K562 (cell line): ENCODE measurements at regions not wholly inside any gene's neighbourhood (a gene's known extent, or its start where the extent isn't known, plus 50 kb on each side); places are given as distances from the start of the nearest gene placed in this dataset.

ENCODE experiments used
- ATAC-seq: fragments of 200-7000 bp; cut with Tn5 transposase; 3 replicates; pipeline ENCODE4 v1.9.1; 2020; ENCODE audit warnings: moderate library complexity
- BruUV-seq: library from RNA; stranded (reverse); fragments of 400-500 nt; replicated peaks from 2 replicates; lab custom pipeline; 2021; lab: Mats Ljungman, UMichigan
- CTCF ChIA-PET: fragments of 300-600 bp; formaldehyde crosslinking; extraction: SDS; loops from one replicate; lab custom pipeline; 2021; ENCODE audit warnings: low intra/inter-chr PET ratio; lab: Yijun Ruan, JAX
- POLR2A ChIA-PET: fragments of 300-600, 350-650 bp; sonication (Branson Sonifier 250); formaldehyde crosslinking; extraction: SDS; loops from one replicate; lab custom pipeline; 2021; ENCODE audit warnings: antibody characterized with exemption, inconsistent platforms; lab: Yijun Ruan, JAX
- DNase-seq, 4 experiments: peaks; one replicate each; pipeline versions ENCODE4 v3.0.0 to v3.0.0-alpha.2; 2011 to 2018; ENCODE audit warnings: low spot score in 3 of 4, mixed read lengths in 3 of 4; ENCODE audit errors: extremely low read depth in 1 of 4
- FAIRE-seq: peaks from 2 replicates; lab custom pipeline; 2011; peaks lifted over from hg19 to GRCh38; lab: Jason Lieb, UNC
- H2AFZ ChIP-seq: 2 replicates; pipeline ENCODE4 v1.6.0; 2011; ENCODE audit warnings: low read depth, low read length, control low read depth, inconsistent platforms
- H3K27ac ChIP-seq: fragments of 200-600 bp; 3 replicates; pipeline ENCODE4 v1.8.0; 2011; ENCODE audit warnings: low read depth, mild to moderate bottlenecking, control low read depth, inconsistent platforms, low read length, moderate library complexity, mixed read lengths; ENCODE audit errors: extremely low read depth
- H3K27me3 ChIP-seq, 2 experiments: fragments of 300-600 bp in 1 of 2; 2 replicates in 1 of 2; 3 replicates in 1 of 2; pipeline versions ENCODE4 v1.6.0 to v1.8.0; 2011; ENCODE audit warnings: inconsistent platforms in 2 of 2, low read length in 2 of 2, mild to moderate bottlenecking in 1 of 2, mixed read lengths in 1 of 2, moderate library complexity in 1 of 2; ENCODE audit not compliant: control insufficient read depth in 2 of 2, insufficient read depth in 2 of 2
- H3K36me3 ChIP-seq: fragments of 300-600 bp; 3 replicates; pipeline ENCODE4 v1.8.0; 2011; ENCODE audit warnings: mild to moderate bottlenecking, low read length, inconsistent platforms; ENCODE audit not compliant: control insufficient read depth, insufficient read depth
- H3K4me1 ChIP-seq, 2 experiments: fragments of 200-600 bp in 1 of 2; replicated peaks in 1 of 2; 2 replicates in 1 of 2; 3 replicates in 1 of 2; pipeline versions ENCODE4 v1.5.1 to v1.8.0; 2011; ENCODE audit warnings: inconsistent platforms in 2 of 2, low read length in 2 of 2, mild to moderate bottlenecking in 1 of 2, mixed read lengths in 1 of 2, moderate library complexity in 1 of 2; ENCODE audit not compliant: control insufficient read depth in 2 of 2, insufficient read depth in 2 of 2
- H3K4me2 ChIP-seq: 2 replicates; pipeline ENCODE4 v1.6.1; 2011; ENCODE audit warnings: low read length, control low read depth, inconsistent platforms, mixed read lengths; ENCODE audit not compliant: insufficient read depth
- H3K4me3 ChIP-seq: fragments of 200-600 bp; sonication (generic), shearing (Covaris generic); 2 replicates; pipeline ENCODE4 v1.5.1; 2016; ENCODE audit warnings: control low read depth, inconsistent platforms
- H3K79me2 ChIP-seq: fragments of 200-600 bp; 3 replicates; pipeline ENCODE4 v1.8.0; 2011; ENCODE audit warnings: low read length, inconsistent platforms; ENCODE audit not compliant: control insufficient read depth, insufficient read depth
- H3K9ac ChIP-seq, 2 experiments: 2 replicates each; pipeline versions ENCODE4 v1.6.0 to v1.6.1; 2011; ENCODE audit warnings: low read depth in 2 of 2, low read length in 2 of 2, control low read depth in 1 of 2, inconsistent platforms in 1 of 2, mild to moderate bottlenecking in 1 of 2, mixed read lengths in 1 of 2; ENCODE audit not compliant: insufficient read depth in 1 of 2
- H3K9me1 ChIP-seq: one replicate; pipeline ENCODE4 v1.6.0; 2011; ENCODE audit warnings: inconsistent platforms, mild to moderate bottlenecking, low read length, moderate library complexity; ENCODE audit not compliant: control insufficient read depth, insufficient read depth
- H3K9me3 ChIP-seq: replicated peaks from 2 replicates; pipeline ENCODE4 v1.5.1; 2011; ENCODE audit warnings: low read depth, low read length, inconsistent platforms; ENCODE audit not compliant: control insufficient read depth, insufficient read depth
- H4K20me1 ChIP-seq: replicated peaks from 2 replicates; pipeline ENCODE4 v1.6.1; 2011; ENCODE audit warnings: low read length, inconsistent platforms, mixed read lengths; ENCODE audit not compliant: control insufficient read depth, insufficient read depth
- ARID1B ChIP-seq: fragments of 450-650 bp; IDR thresholded peaks from 2 replicates; pipeline ENCODE4 v1.6.1; 2016; ENCODE audit warnings: antibody characterized with exemption, mild to moderate bottlenecking, inconsistent platforms
- CXXC5 ChIP-seq: fragments of 250-450 bp; sonication (Bioruptor Pico); IDR thresholded peaks from 2 replicates; pipeline ENCODE4 v1.8.0; 2022; ENCODE audit warnings: inconsistent platforms, mild to moderate bottlenecking, moderate library complexity
- MCM5 ChIP-seq: fragments of 450-650 bp; IDR thresholded peaks from 2 replicates; pipeline ENCODE4 v1.6.1; 2016; ENCODE audit warnings: low read depth
- NFRKB ChIP-seq: fragments of 450-650 bp; IDR thresholded peaks from 2 replicates; pipeline ENCODE4 v1.6.1; 2016; ENCODE audit warnings: low read depth
- PRPF4 ChIP-seq: fragments of 200-400 bp; formaldehyde crosslinking; IDR thresholded peaks from one replicate; pipeline ENCODE4 v1.6.1; 2017; ENCODE audit warnings: low read length, low read depth, mild to moderate bottlenecking; ENCODE audit not compliant: insufficient read depth, poor library complexity, severe bottlenecking
- SMARCC2 ChIP-seq: fragments of 450-650 bp; IDR thresholded peaks from 2 replicates; pipeline ENCODE4 v1.6.1; 2017; ENCODE audit warnings: antibody characterized with exemption, moderate library complexity, mild to moderate bottlenecking, low read depth
- ZFP36 ChIP-seq: fragments of 150-350 bp; IDR thresholded peaks from 2 replicates; pipeline ENCODE4 v1.6.1; 2018; ENCODE audit warnings: low read length, low read depth; ENCODE audit not compliant: partially characterized antibody
- WGBS: fragments of 100-300 bp; shearing (Covaris generic); methylation state at CpG from one replicate; pipeline ENCODE4 v1.1.6; 2016; ENCODE audit warnings: low coverage, mixed read lengths; ENCODE audit not compliant: insufficient coverage; ENCODE audit errors: missing lambda C conversion rate; 5-methylcytosine and 5-hydroxymethylcytosine counted together
- in situ Hi-C: fragments of 300-500 bp; cut with MboI; formaldehyde crosslinking; loops from 4 replicates; pipeline ENCODE4 v1.15.0; 2018; ENCODE audit warnings: inconsistent platforms, mixed read lengths
- intact Hi-C: fragments of 100-400 bp; cut with micrococcal nuclease; formaldehyde crosslinking; loops from 2 replicates; pipeline ENCODE4 v1.14.2; 2022
- TF ChIP-seq, protein P1 (sequence below): fragments of 250-450 bp; sonication (Bioruptor Pico); IDR thresholded peaks from 2 replicates; pipeline ENCODE4 v1.8.0; 2021; ENCODE audit warnings: moderate library complexity, mild to moderate bottlenecking, inconsistent platforms

DNA sequence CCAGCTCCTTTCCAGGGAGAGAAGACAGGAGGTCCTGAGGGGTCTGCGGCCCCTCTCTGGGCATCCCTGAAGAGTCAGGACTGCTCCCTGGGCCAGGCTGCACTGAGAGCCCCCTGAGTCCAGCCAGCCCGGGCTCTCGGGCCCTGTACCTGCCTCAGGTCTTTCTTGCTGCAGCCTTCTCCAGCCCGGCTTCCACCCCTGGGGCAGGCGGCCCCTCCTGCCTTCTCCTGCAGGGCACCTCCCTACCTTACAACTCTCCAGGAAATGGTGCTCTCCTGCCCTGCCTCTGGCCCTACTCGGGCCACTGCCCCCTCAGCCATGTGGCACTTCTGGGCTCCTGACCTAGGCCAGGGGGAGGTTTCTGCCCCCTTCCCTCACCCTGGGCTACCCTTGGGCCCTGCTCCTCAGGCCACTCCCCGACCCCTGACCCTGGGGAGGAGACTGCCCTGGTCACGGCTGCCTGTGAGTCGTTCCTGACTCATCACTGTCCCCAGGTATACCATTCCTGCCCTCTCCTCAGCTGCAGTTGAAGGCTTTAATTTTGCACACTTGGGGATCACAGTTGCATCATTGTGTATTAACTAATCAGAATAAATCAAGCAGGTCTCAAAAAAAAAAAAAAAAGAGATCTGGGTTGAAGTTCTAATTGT is 251.1 kb downstream of the NXPE2 start:
- Histone ChIP-seq H3K4me1 (no peaks in the 10 kb centered on the region), H3K27me3 (no peaks in the 10 kb centered on the region), H3K79me2 (no peaks in the 10 kb centered on the region), H2AFZ (no peak overlapping the region), H3K27ac (no peak overlapping the region), H3K36me3 (no peaks in the 10 kb centered on the region), H3K4me3 (no peak overlapping the region), H3K9me1 (no peaks in the 10 kb centered on the region), H3K9ac (no peak overlapping the region), H4K20me1 (no peaks in the 10 kb centered on the region), H3K4me2 (no peak overlapping the region), H3K9me3 (no peaks in the 10 kb centered on the region)
- no peak for TF ChIP-seq PRPF4
- no peak for TF ChIP-seq ARID1B
- TF ChIP-seq NFRKB, result no peak
- TF ChIP-seq CXXC5, result no peak
- TF ChIP-seq SMARCC2, result no peak
- no peak for TF ChIP-seq MCM5
- no peak for DNase-seq
- ATAC-seq, result no peak
- no TSS peak for BruUV-seq
- intact Hi-C loops (no loop called here), in situ Hi-C loops (no loop called here)
- POLR2A ChIA-PET, result no interaction called here
- no peak for FAIRE-seq
- 0% methylated on average over 5 of the region's 9 CpGs for WGBS
- CTCF ChIA-PET, result no interaction called here

DNA sequence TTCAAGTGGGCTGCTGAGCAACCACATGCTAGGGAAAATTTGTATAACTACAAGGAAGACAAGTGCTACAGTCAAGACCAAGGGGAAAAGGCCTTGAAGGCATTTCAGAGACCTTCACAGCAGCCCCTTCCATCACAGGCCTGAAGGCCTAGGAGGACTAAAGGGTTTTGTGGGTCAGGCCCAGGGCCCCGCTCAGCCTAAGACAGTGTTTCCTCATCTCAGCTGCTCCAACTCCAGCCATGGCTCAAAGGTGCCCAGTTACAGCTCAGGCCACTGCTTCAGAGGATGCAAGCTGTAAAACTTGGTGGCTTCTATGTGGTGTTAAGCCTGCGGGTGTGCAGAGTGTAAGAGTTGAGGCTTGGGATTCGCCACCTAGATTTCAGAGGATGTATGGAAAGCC is 260.5 kb downstream of the NXPE2 start:
- 0% methylated on average over 3 of the region's 3 CpGs for WGBS
- CTCF ChIA-PET, result no interaction called here
- H2AFZ ChIP-seq, result no peak overlapping the region
- ATAC-seq, result no peak
- no peak overlapping the region for H3K9ac ChIP-seq
- H3K4me2 ChIP-seq, result no peak overlapping the region
- H3K4me1 ChIP-seq, result no peaks in the 10 kb centered on the region
- no peaks in the 10 kb centered on the region for H3K79me2 ChIP-seq
- no TSS peak for BruUV-seq
- intact Hi-C loops (no loop called here), in situ Hi-C loops (no loop called here)
- H3K27me3 ChIP-seq, result no peaks in the 10 kb centered on the region
- POLR2A ChIA-PET, result no interaction called here
- DNase-seq, result no peak
- TF ChIP-seq, protein P1, sequence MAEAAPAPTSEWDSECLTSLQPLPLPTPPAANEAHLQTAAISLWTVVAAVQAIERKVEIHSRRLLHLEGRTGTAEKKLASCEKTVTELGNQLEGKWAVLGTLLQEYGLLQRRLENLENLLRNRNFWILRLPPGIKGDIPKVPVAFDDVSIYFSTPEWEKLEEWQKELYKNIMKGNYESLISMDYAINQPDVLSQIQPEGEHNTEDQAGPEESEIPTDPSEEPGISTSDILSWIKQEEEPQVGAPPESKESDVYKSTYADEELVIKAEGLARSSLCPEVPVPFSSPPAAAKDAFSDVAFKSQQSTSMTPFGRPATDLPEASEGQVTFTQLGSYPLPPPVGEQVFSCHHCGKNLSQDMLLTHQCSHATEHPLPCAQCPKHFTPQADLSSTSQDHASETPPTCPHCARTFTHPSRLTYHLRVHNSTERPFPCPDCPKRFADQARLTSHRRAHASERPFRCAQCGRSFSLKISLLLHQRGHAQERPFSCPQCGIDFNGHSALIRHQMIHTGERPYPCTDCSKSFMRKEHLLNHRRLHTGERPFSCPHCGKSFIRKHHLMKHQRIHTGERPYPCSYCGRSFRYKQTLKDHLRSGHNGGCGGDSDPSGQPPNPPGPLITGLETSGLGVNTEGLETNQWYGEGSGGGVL (CRISPR knock-in tag), result no peak
- TF ChIP-seq ZFP36, result peak; percentile 53
- no peaks in the 10 kb centered on the region for H3K9me1 ChIP-seq
- no peak for FAIRE-seq
- no peaks in the 10 kb centered on the region for H3K9me3 ChIP-seq
- H3K4me3 ChIP-seq, result no peak overlapping the region
- H3K36me3 ChIP-seq, result no peaks in the 10 kb centered on the region
- H3K27ac ChIP-seq, result no peak overlapping the region
- no peaks in the 10 kb centered on the region for H4K20me1 ChIP-seq
